ENCODE measurements at regions not wholly inside any gene's neighbourhood (a gene's known extent, or its start where the extent isn't known, plus 50 kb on each side); places are given as distances from the start of the nearest gene placed in this dataset.

DNA sequence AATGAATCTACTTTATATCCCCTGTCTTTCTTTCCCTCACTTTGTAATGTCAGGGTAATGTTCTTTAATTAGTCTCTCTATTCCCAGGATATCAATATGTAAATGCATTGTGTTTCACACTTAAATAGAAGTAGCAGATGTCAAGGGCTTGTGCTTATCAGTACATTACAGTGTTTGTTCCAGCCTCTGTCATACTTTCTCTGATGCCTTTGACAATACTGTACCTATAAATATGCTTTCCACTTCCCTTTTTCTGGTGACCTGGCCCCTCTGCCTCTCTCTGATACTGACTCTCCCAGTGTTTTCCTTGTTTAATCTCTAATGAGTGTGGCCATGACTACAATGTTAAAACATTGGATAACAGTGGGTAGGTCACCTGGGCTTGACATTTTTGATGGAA lies 862.0 kb upstream of the NEGR1 start:
- no peak overlapping the region for H4K12ac ChIP-seq (ENCODE audit: low read depth, low read length)
- no peak overlapping the region for H4K91ac ChIP-seq (ENCODE audit: low read depth, low read length)
- no peaks in the 10 kb centered on the region for H3K4me1 ChIP-seq (ENCODE audit: control insufficient read depth in 1 of 2, insufficient read depth in 2 of 2, low read length in 2 of 2)
- no peak overlapping the region for H2BK120ac ChIP-seq (ENCODE audit: insufficient read depth, low read length, poor library complexity)
- H2BK12ac ChIP-seq (ENCODE audit: low read length): no peak overlapping the region
- H4K8ac ChIP-seq (ENCODE audit: low read depth, low read length): no peak overlapping the region
- no peak overlapping the region for H3K9ac ChIP-seq (ENCODE audit: low read length)
- no peaks in the 10 kb centered on the region for H3K36me3 ChIP-seq (ENCODE audit: control insufficient read depth in 1 of 2, insufficient read depth in 2 of 2, low read length in 2 of 2)
- no peak overlapping the region for H3K4ac ChIP-seq (ENCODE audit: low read depth, low read length)
- no peak overlapping the region for H3K14ac ChIP-seq (ENCODE audit: low read length)
- no peak overlapping the region for H3K23ac ChIP-seq (ENCODE audit: low read length)
- DNase-seq: no peak
- no peaks in the 10 kb centered on the region for H3K79me1 ChIP-seq (ENCODE audit: low read length)
- no peak overlapping the region for H3K4me2 ChIP-seq (ENCODE audit: low read length)
- H2AFZ ChIP-seq (ENCODE audit: insufficient read depth, low read length, poor library complexity): no peak overlapping the region
- H3K9me3 ChIP-seq (ENCODE audit: insufficient read depth, low read depth, low read length): no peaks in the 10 kb centered on the region
- no peak overlapping the region for H3K27ac ChIP-seq (ENCODE audit: low read depth, low read length)
- no peak overlapping the region for H2BK5ac ChIP-seq (ENCODE audit: low read depth, low read length, poor library complexity)
- no peaks in the 10 kb centered on the region for H3K79me2 ChIP-seq (ENCODE audit: control insufficient read depth, insufficient read depth, low read length, poor library complexity)
- H2AK5ac ChIP-seq (ENCODE audit: low read length): no peak overlapping the region
- H3K4me3 ChIP-seq (ENCODE audit: low read depth, low read length): no peak overlapping the region
- H3K27me3 ChIP-seq (ENCODE audit: insufficient read depth, low read length): no peaks in the 10 kb centered on the region
- H3K18ac ChIP-seq (ENCODE audit: low read length): no peak overlapping the region

DNA sequence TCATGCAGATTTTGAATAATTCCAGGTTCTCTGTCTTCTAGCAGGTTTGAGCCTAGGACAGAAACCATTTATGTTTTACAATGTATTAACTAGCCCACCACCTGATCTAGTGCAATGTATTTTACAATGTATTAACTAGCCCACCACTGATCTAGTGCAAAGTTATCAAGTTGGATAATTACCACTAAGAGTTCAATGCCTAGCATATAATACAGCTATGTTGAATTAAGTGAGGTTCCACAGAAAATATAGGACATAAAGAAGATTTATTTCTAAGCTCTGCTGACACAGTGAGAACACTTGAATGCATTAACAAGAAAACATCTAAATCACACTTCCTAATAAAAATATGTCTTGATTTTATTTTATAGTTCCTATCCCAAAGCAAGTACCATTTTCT lies 854.6 kb upstream of the NEGR1 start:
- Histone ChIP-seq H3K27ac (ENCODE audit: low read depth, low read length) (no peak overlapping the region), H3K4ac (ENCODE audit: low read depth, low read length) (no peak overlapping the region), H3K4me2 (ENCODE audit: low read length) (no peak overlapping the region), H2BK120ac (ENCODE audit: insufficient read depth, low read length, poor library complexity) (no peak overlapping the region), H3K79me1 (ENCODE audit: low read length) (no peaks in the 10 kb centered on the region), H3K36me3 (ENCODE audit: control insufficient read depth in 1 of 2, insufficient read depth in 2 of 2, low read length in 2 of 2) (no peaks in the 10 kb centered on the region), H2AFZ (ENCODE audit: insufficient read depth, low read length, poor library complexity) (no peak overlapping the region), H3K4me1 (ENCODE audit: control insufficient read depth in 1 of 2, insufficient read depth in 2 of 2, low read length in 2 of 2) (no peaks in the 10 kb centered on the region), H3K14ac (ENCODE audit: low read length) (no peak overlapping the region), H3K9ac (ENCODE audit: low read length) (no peak overlapping the region), H3K18ac (ENCODE audit: low read length) (no peak overlapping the region), H3K79me2 (ENCODE audit: control insufficient read depth, insufficient read depth, low read length, poor library complexity) (no peaks in the 10 kb centered on the region), H3K4me3 (ENCODE audit: low read depth, low read length) (no peak overlapping the region), H4K91ac (ENCODE audit: low read depth, low read length) (no peak overlapping the region), H2AK5ac (ENCODE audit: low read length) (no peak overlapping the region), H4K12ac (ENCODE audit: low read depth, low read length) (no peak overlapping the region), H2BK5ac (ENCODE audit: low read depth, low read length, poor library complexity) (no peak overlapping the region), H2BK12ac (ENCODE audit: low read length) (no peak overlapping the region), H3K23ac (ENCODE audit: low read length) (no peak overlapping the region), H3K9me3 (ENCODE audit: insufficient read depth, low read depth, low read length) (no peaks in the 10 kb centered on the region), H3K27me3 (ENCODE audit: insufficient read depth, low read length) (no peaks in the 10 kb centered on the region), H4K8ac (ENCODE audit: low read depth, low read length) (no peak overlapping the region)
- no peak for DNase-seq

DNA sequence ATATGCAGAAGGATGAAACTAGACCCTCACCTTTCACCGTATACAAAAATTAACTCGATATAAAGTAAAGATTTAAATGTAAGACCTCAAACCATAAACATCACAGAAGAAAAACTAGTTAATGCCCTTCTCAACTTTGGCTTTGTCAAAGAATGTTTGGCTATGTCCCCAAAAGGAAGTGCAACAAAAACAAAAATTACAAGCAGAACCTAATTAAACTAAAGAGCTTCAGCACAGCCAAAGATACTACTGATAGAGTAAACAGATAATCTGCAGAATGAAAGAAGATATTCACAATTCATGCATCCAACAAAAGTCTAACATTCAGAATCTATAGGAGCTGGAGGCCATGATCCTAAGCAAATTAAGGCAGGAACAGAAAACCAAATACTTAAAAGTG lies 824.6 kb upstream of the NEGR1 start:
- DNase-seq: no peak
- H4K91ac ChIP-seq (ENCODE audit: low read depth, low read length): no peak overlapping the region
- H3K9me3 ChIP-seq (ENCODE audit: insufficient read depth, low read depth, low read length): peaks cover 6% of the 10 kb centered on the region
- no peak overlapping the region for H3K14ac ChIP-seq (ENCODE audit: low read length)
- no peaks in the 10 kb centered on the region for H3K79me1 ChIP-seq (ENCODE audit: low read length)
- no peak overlapping the region for H3K23ac ChIP-seq (ENCODE audit: low read length)
- H2AFZ ChIP-seq (ENCODE audit: insufficient read depth, low read length, poor library complexity): no peak overlapping the region
- H3K9ac ChIP-seq (ENCODE audit: low read length): no peak overlapping the region
- WGBS (ENCODE audit: extremely low coverage, insufficient coverage, insufficient read length): no CpG with 5 or more reads among the region's 2 CpGs
- H2BK120ac ChIP-seq (ENCODE audit: insufficient read depth, low read length, poor library complexity): no peak overlapping the region
- no peaks in the 10 kb centered on the region for H3K79me2 ChIP-seq (ENCODE audit: control insufficient read depth, insufficient read depth, low read length, poor library complexity)
- H3K4me1 ChIP-seq (ENCODE audit: control insufficient read depth in 1 of 2, insufficient read depth in 2 of 2, low read length in 2 of 2): no peaks in the 10 kb centered on the region
- no peak overlapping the region for H4K12ac ChIP-seq (ENCODE audit: low read depth, low read length)
- H3K27me3 ChIP-seq (ENCODE audit: insufficient read depth, low read length): no peaks in the 10 kb centered on the region
- H4K8ac ChIP-seq (ENCODE audit: low read depth, low read length): no peak overlapping the region
- H3K4me2 ChIP-seq (ENCODE audit: low read length): no peak overlapping the region
- H3K27ac ChIP-seq (ENCODE audit: low read depth, low read length): no peak overlapping the region
- H3K4ac ChIP-seq (ENCODE audit: low read depth, low read length): no peak overlapping the region
- no peak overlapping the region for H2BK12ac ChIP-seq (ENCODE audit: low read length)
- no peaks in the 10 kb centered on the region for H3K36me3 ChIP-seq (ENCODE audit: control insufficient read depth in 1 of 2, insufficient read depth in 2 of 2, low read length in 2 of 2)
- H3K4me3 ChIP-seq (ENCODE audit: low read depth, low read length): no peak overlapping the region
- H2BK5ac ChIP-seq (ENCODE audit: low read depth, low read length, poor library complexity): no peak overlapping the region
- no peak overlapping the region for H2AK5ac ChIP-seq (ENCODE audit: low read length)
- H3K18ac ChIP-seq (ENCODE audit: low read length): no peak overlapping the region

DNA sequence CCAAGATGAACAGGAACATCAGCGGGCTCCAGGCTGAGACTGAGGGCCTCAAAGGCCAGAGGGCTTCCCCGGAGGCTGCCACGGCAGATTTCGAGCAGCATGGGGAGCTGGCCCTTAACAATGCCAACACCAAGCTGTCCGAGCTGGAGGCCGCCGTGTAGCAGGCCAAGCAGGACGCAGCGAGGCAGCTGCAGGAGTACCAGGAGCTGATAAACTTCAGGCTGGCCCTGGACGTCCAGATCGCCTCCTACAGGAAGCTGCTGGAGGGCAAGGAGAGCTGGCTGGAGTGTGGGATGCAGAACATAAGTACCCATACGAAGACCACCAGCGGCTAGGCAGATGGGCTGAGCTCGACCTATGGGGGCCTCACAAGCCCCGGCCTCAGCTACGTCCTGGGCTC lies 823.4 kb upstream of the NEGR1 start:
- Histone ChIP-seq H2AFZ (ENCODE audit: insufficient read depth, low read length, poor library complexity) (no peak overlapping the region), H3K4me2 (ENCODE audit: low read length) (no peak overlapping the region), H3K9me3 (ENCODE audit: insufficient read depth, low read depth, low read length) (peaks cover 6% of the 10 kb centered on the region), H4K12ac (ENCODE audit: low read depth, low read length) (no peak overlapping the region), H3K23ac (ENCODE audit: low read length) (no peak overlapping the region), H3K4me1 (ENCODE audit: control insufficient read depth in 1 of 2, insufficient read depth in 2 of 2, low read length in 2 of 2) (no peaks in the 10 kb centered on the region), H2BK12ac (ENCODE audit: low read length) (no peak overlapping the region), H3K14ac (ENCODE audit: low read length) (no peak overlapping the region), H4K91ac (ENCODE audit: low read depth, low read length) (no peak overlapping the region), H3K9ac (ENCODE audit: low read length) (no peak overlapping the region), H2AK5ac (ENCODE audit: low read length) (no peak overlapping the region), H2BK120ac (ENCODE audit: insufficient read depth, low read length, poor library complexity) (no peak overlapping the region), H4K8ac (ENCODE audit: low read depth, low read length) (no peak overlapping the region), H3K27ac (ENCODE audit: low read depth, low read length) (no peak overlapping the region), H3K4me3 (ENCODE audit: low read depth, low read length) (no peak overlapping the region), H2BK5ac (ENCODE audit: low read depth, low read length, poor library complexity) (no peak overlapping the region), H3K27me3 (ENCODE audit: insufficient read depth, low read length) (no peaks in the 10 kb centered on the region), H3K36me3 (ENCODE audit: control insufficient read depth in 1 of 2, insufficient read depth in 2 of 2, low read length in 2 of 2) (no peaks in the 10 kb centered on the region), H3K18ac (ENCODE audit: low read length) (no peak overlapping the region), H3K79me1 (ENCODE audit: low read length) (no peaks in the 10 kb centered on the region), H3K79me2 (ENCODE audit: control insufficient read depth, insufficient read depth, low read length, poor library complexity) (no peaks in the 10 kb centered on the region), H3K4ac (ENCODE audit: low read depth, low read length) (no peak overlapping the region)
- no CpG with 5 or more reads among the region's 16 CpGs for WGBS (ENCODE audit: extremely low coverage, insufficient coverage, insufficient read length)
- DNase-seq: no peak

DNA sequence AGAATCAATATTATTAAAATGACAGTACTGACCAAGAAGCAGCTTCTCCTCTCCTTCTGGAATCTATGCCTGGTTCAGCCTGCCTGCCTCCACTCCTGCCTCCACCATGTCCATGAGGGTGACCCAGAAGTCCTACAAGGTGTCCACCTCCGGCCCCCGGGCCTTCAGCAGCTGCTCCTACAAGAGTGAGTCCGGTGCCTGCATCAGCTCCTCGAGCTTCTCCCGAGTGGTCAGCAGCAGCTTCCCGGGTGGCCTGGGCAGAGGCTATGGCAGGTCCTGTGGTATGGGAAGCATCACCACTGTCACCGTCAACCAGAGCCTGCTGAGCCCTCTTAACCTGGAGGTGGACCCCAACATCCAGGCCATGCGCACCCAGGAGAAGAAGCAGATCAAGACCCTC lies 822.4 kb upstream of the NEGR1 start:
- H3K4ac ChIP-seq (ENCODE audit: low read depth, low read length): no peak overlapping the region
- WGBS (ENCODE audit: extremely low coverage, insufficient coverage, insufficient read length): no CpG with 5 or more reads among the region's 8 CpGs

More for the DNA sequence above, 822.4 kb upstream of the NEGR1 start:
- H2BK5ac ChIP-seq (ENCODE audit: low read depth, low read length, poor library complexity): no peak overlapping the region
- no peaks in the 10 kb centered on the region for H3K36me3 ChIP-seq (ENCODE audit: control insufficient read depth in 1 of 2, insufficient read depth in 2 of 2, low read length in 2 of 2)
- no peak overlapping the region for H2BK120ac ChIP-seq (ENCODE audit: insufficient read depth, low read length, poor library complexity)
- peaks cover 6% of the 10 kb centered on the region for H3K9me3 ChIP-seq (ENCODE audit: insufficient read depth, low read depth, low read length)
- H3K23ac ChIP-seq (ENCODE audit: low read length): no peak overlapping the region
- no peaks in the 10 kb centered on the region for H3K79me2 ChIP-seq (ENCODE audit: control insufficient read depth, insufficient read depth, low read length, poor library complexity)
- no peak overlapping the region for H3K18ac ChIP-seq (ENCODE audit: low read length)
- no peak overlapping the region for H4K12ac ChIP-seq (ENCODE audit: low read depth, low read length)
- no peak overlapping the region for H2AFZ ChIP-seq (ENCODE audit: insufficient read depth, low read length, poor library complexity)
- no peak overlapping the region for H3K4me2 ChIP-seq (ENCODE audit: low read length)
- H4K8ac ChIP-seq (ENCODE audit: low read depth, low read length): no peak overlapping the region
- no peaks in the 10 kb centered on the region for H3K27me3 ChIP-seq (ENCODE audit: insufficient read depth, low read length)
- no peak overlapping the region for H3K4me3 ChIP-seq (ENCODE audit: low read depth, low read length)
- no peaks in the 10 kb centered on the region for H3K79me1 ChIP-seq (ENCODE audit: low read length)
- no peak overlapping the region for H3K14ac ChIP-seq (ENCODE audit: low read length)
- no peak overlapping the region for H2AK5ac ChIP-seq (ENCODE audit: low read length)
- no peak overlapping the region for H3K9ac ChIP-seq (ENCODE audit: low read length)
- H2BK12ac ChIP-seq (ENCODE audit: low read length): no peak overlapping the region
- H4K91ac ChIP-seq (ENCODE audit: low read depth, low read length): no peak overlapping the region
- no peak overlapping the region for H3K27ac ChIP-seq (ENCODE audit: low read depth, low read length)
- no peaks in the 10 kb centered on the region for H3K4me1 ChIP-seq (ENCODE audit: control insufficient read depth in 1 of 2, insufficient read depth in 2 of 2, low read length in 2 of 2)
- DNase-seq: no peak
